ENCODE measurements at regions not wholly inside any gene's neighbourhood (a gene's known extent, or its start where the extent isn't known, plus 50 kb on each side); places are given as distances from the start of the nearest gene placed in this dataset.

DNA sequence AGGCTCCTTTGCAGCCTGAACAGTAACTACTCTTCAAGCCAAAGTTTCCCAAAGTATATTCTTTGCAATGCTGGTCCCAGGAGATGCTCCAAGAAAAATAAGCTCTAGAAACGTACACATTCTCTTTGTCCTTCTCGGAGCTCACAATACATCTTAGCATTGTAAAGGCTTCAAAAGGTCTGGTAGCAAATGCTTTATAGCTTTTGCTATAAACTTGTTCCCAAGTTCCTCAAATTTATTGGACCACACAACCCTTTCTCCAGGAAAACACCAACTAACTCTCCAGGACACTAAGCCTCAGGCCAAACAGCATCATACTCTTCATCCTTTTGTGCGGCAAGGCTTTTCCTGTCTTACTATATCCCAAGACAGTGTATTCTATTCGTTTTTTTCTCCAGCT is 455.6 kb upstream of the PROK2 start:
- TF ChIP-seq, protein P1, sequence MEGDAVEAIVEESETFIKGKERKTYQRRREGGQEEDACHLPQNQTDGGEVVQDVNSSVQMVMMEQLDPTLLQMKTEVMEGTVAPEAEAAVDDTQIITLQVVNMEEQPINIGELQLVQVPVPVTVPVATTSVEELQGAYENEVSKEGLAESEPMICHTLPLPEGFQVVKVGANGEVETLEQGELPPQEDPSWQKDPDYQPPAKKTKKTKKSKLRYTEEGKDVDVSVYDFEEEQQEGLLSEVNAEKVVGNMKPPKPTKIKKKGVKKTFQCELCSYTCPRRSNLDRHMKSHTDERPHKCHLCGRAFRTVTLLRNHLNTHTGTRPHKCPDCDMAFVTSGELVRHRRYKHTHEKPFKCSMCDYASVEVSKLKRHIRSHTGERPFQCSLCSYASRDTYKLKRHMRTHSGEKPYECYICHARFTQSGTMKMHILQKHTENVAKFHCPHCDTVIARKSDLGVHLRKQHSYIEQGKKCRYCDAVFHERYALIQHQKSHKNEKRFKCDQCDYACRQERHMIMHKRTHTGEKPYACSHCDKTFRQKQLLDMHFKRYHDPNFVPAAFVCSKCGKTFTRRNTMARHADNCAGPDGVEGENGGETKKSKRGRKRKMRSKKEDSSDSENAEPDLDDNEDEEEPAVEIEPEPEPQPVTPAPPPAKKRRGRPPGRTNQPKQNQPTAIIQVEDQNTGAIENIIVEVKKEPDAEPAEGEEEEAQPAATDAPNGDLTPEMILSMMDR (conservative IDR thresholded peaks at IDR 0.05; ENCODE audit: low read depth in 2 of 2), result no peak
- TF ChIP-seq JUNB (IDR thresholded peaks at IDR 0.05; ENCODE audit: unreplicated experiment) (no peak), ETS1 (IDR thresholded peaks at IDR 0.05) (no peak), POLR2AphosphoS5 (IDR thresholded peaks at IDR 0.05; ENCODE audit: low read depth) (no peak)
